DOHH2 (cell line): ENCODE measurements at regions not wholly inside any gene's neighbourhood (a gene's known extent, or its start where the extent isn't known, plus 50 kb on each side); places are given as distances from the start of the nearest gene placed in this dataset.

ENCODE experiments used
- CTCF ChIP-seq: fragments of 200-600 bp; sonication (generic); IDR thresholded peaks from one replicate; pipeline ENCODE4 v1.5.1; 2014; ENCODE audit warnings: antibody characterized with exemption, mild to moderate bottlenecking, low read depth, low read length; ENCODE audit not compliant: poor library complexity, severe bottlenecking
- EZH2phosphoT487 ChIP-seq: fragments of 200-600 bp; sonication (generic); IDR thresholded peaks from 2 replicates; pipeline ENCODE4 v1.6.1; 2017; ENCODE audit warnings: borderline replicate concordance, mild to moderate bottlenecking, antibody characterized with exemption, low read length, moderate library complexity, mixed read lengths

- TF ChIP-seq CTCF (no peak), EZH2phosphoT487 (no peak)
Observed at GRCh38 chr3:72232331-72232730, 447.4 kb upstream of the PROK2 start.
